T-helper 2 cell treated with Interferon-gamma antibody and Interleukin-4, amounts not matched to agents 5 μg/mL and 100 μg/mL, for 36 hours (primary cell): ENCODE measurements at regions not wholly inside any gene's neighbourhood (a gene's known extent, or its start where the extent isn't known, plus 50 kb on each side); places are given as distances from the start of the nearest gene placed in this dataset.

Source experiments
- DNase-seq: peaks from one replicate; pipeline ENCODE4 v3.0.0; 2021; ENCODE audit warnings: low spot score
- H3K27ac Mint-ChIP-seq: one replicate; pipeline ENCODE4 v1.8.0; 2021; ENCODE audit warnings: mild to moderate bottlenecking, mixed read lengths
- H3K27me3 Mint-ChIP-seq: one replicate; pipeline ENCODE4 v1.8.0; 2021; ENCODE audit warnings: low read depth, mixed read lengths
- H3K36me3 Mint-ChIP-seq: one replicate; pipeline ENCODE4 v1.8.0; 2021; ENCODE audit warnings: low read depth, mixed read lengths
- H3K4me1 Mint-ChIP-seq: one replicate; pipeline ENCODE4 v1.8.0; 2021; ENCODE audit warnings: low read depth, mixed read lengths
- H3K4me3 Mint-ChIP-seq: one replicate; pipeline ENCODE4 v1.8.0; 2022; ENCODE audit warnings: mild to moderate bottlenecking, moderate library complexity, mixed read lengths
- H3K9me3 Mint-ChIP-seq: one replicate; pipeline ENCODE4 v1.8.0; 2021; ENCODE audit warnings: mixed read lengths

DNA sequence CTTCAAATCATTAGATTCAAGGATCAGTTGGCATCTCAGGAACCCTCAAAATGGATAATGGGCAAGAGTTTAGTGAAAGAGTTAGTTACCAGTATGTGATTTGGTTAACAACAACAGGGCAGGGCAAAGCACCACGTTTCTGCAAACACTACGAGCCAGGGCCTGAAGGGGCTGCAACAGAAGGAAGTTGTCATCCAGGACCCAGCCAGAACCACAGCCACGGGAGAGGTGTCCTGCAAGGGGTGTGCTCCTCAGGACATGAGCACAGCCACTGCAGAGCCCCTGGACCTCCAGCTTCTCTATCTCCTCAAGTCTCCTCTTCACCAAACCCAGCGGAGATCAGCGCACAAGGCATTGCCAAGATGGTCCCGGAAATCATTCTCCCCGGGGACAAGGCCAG, 173.3 kb upstream of the PIEZO2 start:
- DNase-seq, result no peak
- Mint-ChIP-seq H3K36me3 (no peaks in the 10 kb centered on the region), H3K27me3 (no peaks in the 10 kb centered on the region), H3K4me3 (no peak overlapping the region), H3K27ac (no peak overlapping the region), H3K9me3 (no peaks in the 10 kb centered on the region), H3K4me1 (peaks cover 5% of the 10 kb centered on the region)

GRCh38 chr18:11322006-11322405, 172.6 kb upstream of the PIEZO2 start:
- no peak overlapping the region for H3K4me3 Mint-ChIP-seq
- H3K27ac Mint-ChIP-seq, result no peak overlapping the region
- no peak for DNase-seq
- peaks cover 5% of the 10 kb centered on the region for H3K4me1 Mint-ChIP-seq
- H3K9me3 Mint-ChIP-seq, result no peaks in the 10 kb centered on the region
- no peaks in the 10 kb centered on the region for H3K36me3 Mint-ChIP-seq
- H3K27me3 Mint-ChIP-seq, result no peaks in the 10 kb centered on the region

DNA sequence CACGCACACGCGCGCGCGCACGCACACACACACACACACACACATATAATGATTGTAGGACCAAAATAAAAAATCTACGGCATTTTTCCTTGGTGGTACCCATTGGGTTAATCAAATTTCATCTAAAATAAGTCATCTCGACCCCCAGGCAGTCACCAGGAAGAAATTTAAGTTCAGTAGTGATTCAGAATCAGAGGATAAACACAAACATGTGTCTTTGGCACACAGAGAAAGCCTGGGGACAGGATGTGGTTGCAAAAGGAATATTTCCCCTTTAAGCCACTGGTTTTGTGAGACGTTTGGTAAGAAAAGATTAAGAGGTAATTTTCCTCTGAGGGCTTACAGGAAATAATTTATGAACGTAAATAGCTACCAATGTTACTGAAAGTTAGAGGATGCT, 171.6 kb upstream of the PIEZO2 start:
- Mint-ChIP-seq H3K4me3 (no peak overlapping the region), H3K27ac (no peak overlapping the region), H3K9me3 (no peaks in the 10 kb centered on the region), H3K36me3 (no peaks in the 10 kb centered on the region), H3K27me3 (peaks cover 4% of the 10 kb centered on the region), H3K4me1 (peaks cover 5% of the 10 kb centered on the region)
- no peak for DNase-seq

GRCh38 chr18:11316546-11316945, 167.2 kb upstream of the PIEZO2 start:
- no peak overlapping the region for H3K27ac Mint-ChIP-seq
- H3K36me3 Mint-ChIP-seq, result no peaks in the 10 kb centered on the region
- no peak for DNase-seq
- H3K4me3 Mint-ChIP-seq, result no peak overlapping the region
- H3K9me3 Mint-ChIP-seq, result no peaks in the 10 kb centered on the region
- no peaks in the 10 kb centered on the region for H3K4me1 Mint-ChIP-seq
- H3K27me3 Mint-ChIP-seq, result peaks cover 4% of the 10 kb centered on the region

GRCh38 chr18:11310476-11311086, 161.2 kb upstream of the PIEZO2 start:
- Mint-ChIP-seq H3K4me1 (peaks cover 6% of the 10 kb centered on the region), H3K9me3 (no peaks in the 10 kb centered on the region), H3K27me3 (no peaks in the 10 kb centered on the region), H3K4me3 (no peak overlapping the region), H3K36me3 (no peaks in the 10 kb centered on the region), H3K27ac (no peak overlapping the region)
- DNase-seq, result no peak

- Mint-ChIP-seq H3K27me3 (no peaks in the 10 kb centered on the region), H3K9me3 (peaks cover 4% of the 10 kb centered on the region), H3K27ac (no peak overlapping the region), H3K4me1 (peaks cover 6% of the 10 kb centered on the region), H3K4me3 (no peak overlapping the region), H3K36me3 (no peaks in the 10 kb centered on the region)
- no peak for DNase-seq
Observed at GRCh38 chr18:11309172-11309571, 159.8 kb upstream of the PIEZO2 start.

DNA sequence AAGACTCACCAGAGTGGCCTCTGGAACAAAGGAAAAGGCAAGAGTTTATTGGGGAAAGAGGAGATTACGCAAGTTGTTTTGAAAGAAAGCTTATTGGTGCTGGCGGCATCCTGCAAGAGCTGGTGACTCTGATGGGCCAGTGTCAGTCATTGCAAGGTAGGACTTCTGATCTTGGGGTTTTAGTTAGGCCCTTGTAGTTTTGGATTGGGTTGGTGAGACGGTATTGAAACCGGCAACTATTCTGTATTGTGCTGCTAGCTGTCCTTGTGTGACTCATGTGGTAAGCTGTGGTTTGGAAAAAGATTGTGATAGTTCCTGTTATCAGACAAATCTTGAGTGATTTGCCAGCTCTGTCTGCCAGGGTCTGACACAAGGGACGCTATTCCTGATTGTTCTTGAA, 159.1 kb upstream of the PIEZO2 start:
- no peak for DNase-seq
- Mint-ChIP-seq H3K27ac (no peak overlapping the region), H3K9me3 (peaks cover 4% of the 10 kb centered on the region)

GRCh38 chr18:11307716-11308115, 158.3 kb upstream of the PIEZO2 start:
- Mint-ChIP-seq H3K36me3 (no peaks in the 10 kb centered on the region), H3K4me1 (peaks cover 6% of the 10 kb centered on the region), H3K27me3 (no peaks in the 10 kb centered on the region), H3K9me3 (peaks cover 4% of the 10 kb centered on the region), H3K4me3 (no peak overlapping the region), H3K27ac (no peak overlapping the region)
- DNase-seq, result no peak

More for the DNA sequence above, 159.1 kb upstream of the PIEZO2 start:
- Mint-ChIP-seq H3K36me3 (no peaks in the 10 kb centered on the region), H3K4me1 (peaks cover 6% of the 10 kb centered on the region), H3K4me3 (no peak overlapping the region), H3K27me3 (no peaks in the 10 kb centered on the region)

DNA sequence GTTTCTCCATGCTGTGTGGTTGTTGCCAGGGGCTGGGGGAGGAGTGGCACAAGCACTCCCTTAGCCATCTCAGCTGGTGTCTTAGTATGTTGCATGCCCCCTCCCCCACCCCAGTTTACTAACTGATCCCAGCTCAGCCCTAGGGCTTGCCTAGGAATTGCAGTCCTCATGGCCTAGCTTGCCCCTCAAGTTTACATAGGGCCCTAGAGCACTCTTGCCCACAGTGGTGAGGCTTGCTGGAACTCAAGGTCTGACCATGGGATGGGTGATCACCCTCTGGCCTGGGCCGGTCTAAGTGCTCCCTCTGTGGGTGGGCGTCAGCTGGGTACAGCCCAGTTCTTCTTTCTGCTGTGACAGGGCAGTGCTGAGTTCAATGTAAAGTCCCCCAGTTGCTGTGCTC, 156.1 kb upstream of the PIEZO2 start:
- Mint-ChIP-seq H3K9me3 (peaks cover 9% of the 10 kb centered on the region), H3K27ac (no peak overlapping the region), H3K4me3 (no peak overlapping the region), H3K27me3 (no peaks in the 10 kb centered on the region), H3K4me1 (peaks cover 6% of the 10 kb centered on the region), H3K36me3 (no peaks in the 10 kb centered on the region)
- DNase-seq, result no peak

DNA sequence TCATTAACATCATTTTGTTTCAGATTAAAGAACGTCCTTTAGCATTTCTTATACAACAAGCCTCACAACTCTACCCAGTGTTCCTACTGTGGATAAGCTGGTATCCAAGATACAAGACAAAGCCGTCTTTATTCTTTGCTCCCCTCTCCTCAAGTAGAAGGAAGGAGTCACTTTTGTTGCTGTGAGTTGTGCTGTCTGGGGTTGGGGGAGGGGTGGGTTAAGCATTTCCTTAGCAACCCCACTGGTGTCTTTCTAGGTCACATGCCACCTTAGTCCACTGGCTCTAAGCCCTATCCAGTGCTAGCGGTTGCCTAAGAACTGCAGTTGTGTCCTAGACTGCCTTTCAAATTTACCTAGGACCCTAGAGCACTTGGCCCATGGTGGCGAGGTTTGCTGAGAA, 155.6 kb upstream of the PIEZO2 start:
- no peaks in the 10 kb centered on the region for H3K27me3 Mint-ChIP-seq
- H3K4me1 Mint-ChIP-seq, result peaks cover 6% of the 10 kb centered on the region
- DNase-seq, result no peak
- peaks cover 9% of the 10 kb centered on the region for H3K9me3 Mint-ChIP-seq
- H3K36me3 Mint-ChIP-seq, result no peaks in the 10 kb centered on the region
- H3K4me3 Mint-ChIP-seq, result no peak overlapping the region
- no peak overlapping the region for H3K27ac Mint-ChIP-seq

GRCh38 chr18:11296946-11297345, 147.6 kb upstream of the PIEZO2 start:
- peaks cover 6% of the 10 kb centered on the region for H3K9me3 Mint-ChIP-seq
- no peak overlapping the region for H3K27ac Mint-ChIP-seq
- no peak overlapping the region for H3K4me3 Mint-ChIP-seq
- H3K27me3 Mint-ChIP-seq, result no peaks in the 10 kb centered on the region
- H3K36me3 Mint-ChIP-seq, result no peaks in the 10 kb centered on the region
- no peak for DNase-seq
- no peaks in the 10 kb centered on the region for H3K4me1 Mint-ChIP-seq

DNA sequence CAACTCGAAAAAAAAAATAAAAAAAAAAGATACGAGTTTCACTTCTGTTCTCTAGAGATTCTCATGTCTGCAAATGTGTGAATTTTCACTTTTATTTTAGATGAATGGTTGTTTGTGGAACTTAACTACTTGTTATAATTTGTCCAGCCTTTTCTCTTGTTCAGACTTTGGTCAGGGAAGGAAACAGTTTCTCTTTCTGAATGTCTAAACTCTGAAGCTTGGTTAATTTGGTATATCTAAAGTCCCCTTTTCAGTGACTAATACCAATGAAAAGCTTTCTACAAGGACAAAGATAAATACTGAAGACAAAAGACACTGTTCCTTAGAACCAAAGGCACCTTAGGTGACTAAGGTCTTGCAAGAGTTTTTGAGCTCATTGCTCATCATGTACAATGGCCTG, 144.4 kb upstream of the PIEZO2 start:
- H3K9me3 Mint-ChIP-seq, result no peaks in the 10 kb centered on the region
- no peak for DNase-seq
- no peaks in the 10 kb centered on the region for H3K27me3 Mint-ChIP-seq
- no peak overlapping the region for H3K27ac Mint-ChIP-seq
- no peaks in the 10 kb centered on the region for H3K4me1 Mint-ChIP-seq
- H3K4me3 Mint-ChIP-seq, result no peak overlapping the region
- no peaks in the 10 kb centered on the region for H3K36me3 Mint-ChIP-seq

DNA sequence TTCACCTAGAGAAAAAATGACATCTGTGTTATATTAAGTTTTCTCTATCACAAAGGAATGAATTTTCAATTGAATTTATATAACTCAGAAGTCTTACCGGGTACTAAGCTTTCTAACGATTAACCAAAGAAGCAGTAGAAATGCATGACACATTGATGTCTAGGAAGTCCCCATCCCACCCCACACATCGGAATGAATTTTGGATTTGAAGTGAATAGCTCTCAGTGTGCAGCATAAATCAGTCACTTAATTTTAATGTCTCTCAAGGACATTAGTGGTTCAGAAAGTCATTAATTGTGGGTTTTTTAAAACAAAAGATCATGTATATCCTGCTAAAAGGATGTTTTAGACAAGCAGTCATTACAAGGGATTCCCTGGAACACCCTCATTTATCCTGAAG, 141.4 kb upstream of the PIEZO2 start:
- Mint-ChIP-seq H3K9me3 (no peaks in the 10 kb centered on the region), H3K27ac (no peak overlapping the region), H3K27me3 (no peaks in the 10 kb centered on the region), H3K4me1 (no peaks in the 10 kb centered on the region), H3K4me3 (no peak overlapping the region), H3K36me3 (no peaks in the 10 kb centered on the region)
- DNase-seq, result no peak

GRCh38 chr18:11289248-11289647, 139.9 kb upstream of the PIEZO2 start:
- no peaks in the 10 kb centered on the region for H3K36me3 Mint-ChIP-seq
- no peak overlapping the region for H3K4me3 Mint-ChIP-seq

DNA sequence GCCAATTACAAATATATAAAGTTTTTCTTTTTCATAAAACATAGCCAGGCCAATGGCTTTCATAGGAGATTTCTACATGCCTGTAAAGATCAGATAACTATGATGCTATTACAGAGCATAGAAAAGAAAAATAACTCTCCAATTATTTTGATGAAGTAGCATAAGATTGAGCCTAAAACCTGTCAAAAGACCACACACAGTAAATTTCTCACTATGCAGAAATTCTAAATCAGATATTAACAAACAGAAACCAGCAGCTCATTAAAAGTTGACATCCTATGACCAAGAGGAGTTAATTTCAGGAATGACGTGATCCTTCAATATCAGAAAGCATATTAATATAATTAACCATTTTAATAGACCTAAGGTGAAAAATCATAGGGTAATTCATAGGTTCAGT, 139.0 kb upstream of the PIEZO2 start:
- no peaks in the 10 kb centered on the region for H3K27me3 Mint-ChIP-seq
- H3K9me3 Mint-ChIP-seq, result no peaks in the 10 kb centered on the region
- no peak overlapping the region for H3K27ac Mint-ChIP-seq
- H3K4me1 Mint-ChIP-seq, result no peaks in the 10 kb centered on the region
- H3K36me3 Mint-ChIP-seq, result no peaks in the 10 kb centered on the region
- no peak overlapping the region for H3K4me3 Mint-ChIP-seq
- DNase-seq, result no peak

More at GRCh38 chr18:11289248-11289647, 139.9 kb upstream of the PIEZO2 start:
- no peaks in the 10 kb centered on the region for H3K27me3 Mint-ChIP-seq
- no peak for DNase-seq
- no peaks in the 10 kb centered on the region for H3K9me3 Mint-ChIP-seq
- H3K27ac Mint-ChIP-seq, result no peak overlapping the region
- H3K4me1 Mint-ChIP-seq, result no peaks in the 10 kb centered on the region
